ENCODE measurements at regions not wholly inside any gene's neighbourhood (a gene's known extent, or its start where the extent isn't known, plus 50 kb on each side); places are given as distances from the start of the nearest gene placed in this dataset.
"Not testable (repeated sequence)": the region's sequence is repeated elsewhere in the genome, so short reads cannot be mapped to it uniquely, and the experiment has no call there.

GRCh38 chr4:156374894-156375293 lies 421.2 kb upstream of the CTSO start:
- ATAC-seq (ENCODE audit: insufficient number of reproducible peaks, low FRiP score, low read depth) (no peak), DNase-seq (ENCODE audit: low spot score) (no peak)
- Histone ChIP-seq H3K9me3 (no peaks in the 10 kb centered on the region), H3K27me3 (replicated peaks; ENCODE audit: insufficient read depth) (no peaks in the 10 kb centered on the region), H3K4me3 (no peak overlapping the region), H3K27ac (no peak overlapping the region), H3K4me1 (ENCODE audit: control insufficient read depth in 1 of 2, low read depth in 2 of 2) (no peaks in the 10 kb centered on the region), H3K36me3 (no peaks in the 10 kb centered on the region)
- TF ChIP-seq, protein P1, sequence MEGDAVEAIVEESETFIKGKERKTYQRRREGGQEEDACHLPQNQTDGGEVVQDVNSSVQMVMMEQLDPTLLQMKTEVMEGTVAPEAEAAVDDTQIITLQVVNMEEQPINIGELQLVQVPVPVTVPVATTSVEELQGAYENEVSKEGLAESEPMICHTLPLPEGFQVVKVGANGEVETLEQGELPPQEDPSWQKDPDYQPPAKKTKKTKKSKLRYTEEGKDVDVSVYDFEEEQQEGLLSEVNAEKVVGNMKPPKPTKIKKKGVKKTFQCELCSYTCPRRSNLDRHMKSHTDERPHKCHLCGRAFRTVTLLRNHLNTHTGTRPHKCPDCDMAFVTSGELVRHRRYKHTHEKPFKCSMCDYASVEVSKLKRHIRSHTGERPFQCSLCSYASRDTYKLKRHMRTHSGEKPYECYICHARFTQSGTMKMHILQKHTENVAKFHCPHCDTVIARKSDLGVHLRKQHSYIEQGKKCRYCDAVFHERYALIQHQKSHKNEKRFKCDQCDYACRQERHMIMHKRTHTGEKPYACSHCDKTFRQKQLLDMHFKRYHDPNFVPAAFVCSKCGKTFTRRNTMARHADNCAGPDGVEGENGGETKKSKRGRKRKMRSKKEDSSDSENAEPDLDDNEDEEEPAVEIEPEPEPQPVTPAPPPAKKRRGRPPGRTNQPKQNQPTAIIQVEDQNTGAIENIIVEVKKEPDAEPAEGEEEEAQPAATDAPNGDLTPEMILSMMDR (IDR thresholded peaks at IDR 0.05): no peak

DNA sequence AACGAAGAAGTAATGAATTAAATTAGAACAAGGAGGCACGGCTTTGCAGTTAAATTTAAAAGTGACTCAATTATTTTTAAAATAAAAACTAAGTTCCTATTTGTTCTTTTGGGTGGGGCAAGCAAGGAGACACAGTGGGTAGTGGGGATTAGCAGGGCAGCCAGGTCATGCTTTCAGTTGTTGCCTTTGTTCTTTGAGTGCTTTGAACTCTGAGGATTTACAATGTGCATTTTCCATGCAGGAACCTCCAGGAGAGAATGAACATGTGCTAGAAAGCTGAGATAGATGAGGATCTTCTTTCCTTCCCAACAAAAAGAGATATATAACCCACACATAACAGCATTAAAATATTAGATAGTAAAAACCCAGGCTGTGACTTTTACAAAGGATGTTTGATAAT lies 420.4 kb upstream of the CTSO start:
- H3K27ac ChIP-seq: no peak overlapping the region
- TF ChIP-seq, protein P1 (IDR thresholded peaks at IDR 0.05): no peak
- ATAC-seq (ENCODE audit: insufficient number of reproducible peaks, low FRiP score, low read depth): no peak

DNA sequence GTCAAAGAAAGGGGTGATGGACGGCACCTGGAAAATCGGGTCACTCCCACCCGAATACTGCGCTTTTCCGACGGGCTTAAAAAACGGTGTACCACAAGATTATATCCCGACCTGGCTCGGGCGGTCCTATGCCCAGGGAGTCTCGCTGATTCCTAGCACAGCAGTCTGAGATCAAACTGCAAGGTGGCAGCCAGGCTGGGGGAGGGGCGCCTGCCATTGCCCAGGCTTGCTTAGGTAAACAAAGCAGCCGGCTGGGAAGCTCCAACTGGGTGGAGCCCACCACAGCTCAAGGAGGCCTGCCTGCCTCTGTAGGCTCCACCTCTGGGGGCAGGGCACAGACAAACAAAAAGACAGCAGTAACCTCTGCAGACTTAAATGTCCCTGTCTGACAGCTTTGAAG lies 413.8 kb upstream of the CTSO start:
- ATAC-seq (ENCODE audit: insufficient number of reproducible peaks, low FRiP score, low read depth); H3K9me3 ChIP-seq; H3K27me3 ChIP-seq (replicated peaks; ENCODE audit: insufficient read depth); H3K36me3 ChIP-seq; DNase-seq (ENCODE audit: low spot score); H3K4me3 ChIP-seq; H3K27ac ChIP-seq; H3K4me1 ChIP-seq (ENCODE audit: control insufficient read depth in 1 of 2, low read depth in 2 of 2): not testable (repeated sequence)

More for the DNA sequence above, 420.4 kb upstream of the CTSO start:
- Histone ChIP-seq H3K27me3 (replicated peaks; ENCODE audit: insufficient read depth) (no peaks in the 10 kb centered on the region), H3K36me3 (no peaks in the 10 kb centered on the region), H3K4me1 (ENCODE audit: control insufficient read depth in 1 of 2, low read depth in 2 of 2) (no peaks in the 10 kb centered on the region), H3K9me3 (no peaks in the 10 kb centered on the region), H3K4me3 (no peak overlapping the region)
- no peak for DNase-seq (ENCODE audit: low spot score)

- H3K27ac ChIP-seq: no peak overlapping the region
- DNase-seq (ENCODE audit: low spot score): no peak
- no peaks in the 10 kb centered on the region for H3K36me3 ChIP-seq
- TF ChIP-seq, protein P1 (IDR thresholded peaks at IDR 0.05): no peak
- ATAC-seq (ENCODE audit: insufficient number of reproducible peaks, low FRiP score, low read depth): no peak
- no peak overlapping the region for H3K4me3 ChIP-seq
- H3K27me3 ChIP-seq (replicated peaks; ENCODE audit: insufficient read depth): no peaks in the 10 kb centered on the region
- H3K4me1 ChIP-seq (ENCODE audit: control insufficient read depth in 1 of 2, low read depth in 2 of 2): no peaks in the 10 kb centered on the region
- no peaks in the 10 kb centered on the region for H3K9me3 ChIP-seq
Observed at GRCh38 chr4:156362581-156362980, 408.9 kb upstream of the CTSO start.

GRCh38 chr4:156347412-156348075 lies 393.9 kb upstream of the CTSO start:
- H3K4me3 ChIP-seq: no peak overlapping the region
- no peaks in the 10 kb centered on the region for H3K9me3 ChIP-seq
- DNase-seq (ENCODE audit: low spot score) (no peak), ATAC-seq (ENCODE audit: insufficient number of reproducible peaks, low FRiP score, low read depth) (no peak)
- H3K36me3 ChIP-seq: no peaks in the 10 kb centered on the region
- TF ChIP-seq, protein P1 (IDR thresholded peaks at IDR 0.05): no peak
- H3K27me3 ChIP-seq (replicated peaks; ENCODE audit: insufficient read depth): no peaks in the 10 kb centered on the region
- peaks cover 0 to 12% of the 10 kb centered on the region in 2 donors for H3K4me1 ChIP-seq (ENCODE audit: control insufficient read depth in 1 of 2, low read depth in 2 of 2)
- H3K27ac ChIP-seq: no peak overlapping the region

GRCh38 chr4:156346959-156347385 lies 393.3 kb upstream of the CTSO start:
- H3K27ac ChIP-seq: no peak overlapping the region
- DNase-seq (ENCODE audit: low spot score): no peak
- H3K9me3 ChIP-seq: no peaks in the 10 kb centered on the region
- no peaks in the 10 kb centered on the region for H3K27me3 ChIP-seq (replicated peaks; ENCODE audit: insufficient read depth)
- H3K4me3 ChIP-seq: no peak overlapping the region
- TF ChIP-seq, protein P1 (IDR thresholded peaks at IDR 0.05): no peak
- H3K36me3 ChIP-seq: no peaks in the 10 kb centered on the region
- H3K4me1 ChIP-seq (ENCODE audit: control insufficient read depth in 1 of 2, low read depth in 2 of 2): peaks cover 0 to 12% of the 10 kb centered on the region in 2 donors
- ATAC-seq (ENCODE audit: insufficient number of reproducible peaks, low FRiP score, low read depth): no peak

Measured in thoracic aorta (tissue), 2 donors.